ENCODE measurements at regions not wholly inside any gene's neighbourhood (a gene's known extent, or its start where the extent isn't known, plus 50 kb on each side); places are given as distances from the start of the nearest gene placed in this dataset.
"Not testable (repeated sequence)": the region's sequence is repeated elsewhere in the genome, so short reads cannot be mapped to it uniquely, and the experiment has no call there.

- DNase-seq, result no peak
Measured at GRCh38 chr2:52639692-52640091, 1127.9 kb upstream of the CHAC2 start.

- DNase-seq, result peak; percentile 30
Measured at GRCh38 chr2:52632543-52632942, 1135.1 kb upstream of the CHAC2 start.

GRCh38 chr2:52629944-52630343 is 1137.7 kb upstream of the CHAC2 start:
- DNase-seq, result no peak

- no peak for DNase-seq
Measured at GRCh38 chr2:52629531-52629930, 1138.1 kb upstream of the CHAC2 start.

- no peak for DNase-seq
Measured at GRCh38 chr2:52622266-52622665, 1145.3 kb upstream of the CHAC2 start.

- peak; percentile 24 for DNase-seq
Measured at GRCh38 chr2:52613064-52613463, 1154.5 kb upstream of the CHAC2 start.

GRCh38 chr2:52611759-52612158 is 1155.8 kb upstream of the CHAC2 start:
- DNase-seq, result no peak

GRCh38 chr2:52608030-52608429 is 1159.6 kb upstream of the CHAC2 start:
- DNase-seq, result no peak

GRCh38 chr2:52597346-52597745 is 1170.3 kb upstream of the CHAC2 start:
- no peak for DNase-seq

- DNase-seq, result no peak
Measured at GRCh38 chr2:52594026-52594425, 1173.6 kb upstream of the CHAC2 start.

- DNase-seq, result not testable (repeated sequence)
Measured at GRCh38 chr2:52584071-52584470, 1183.5 kb upstream of the CHAC2 start.

GRCh38 chr2:52572469-52572894 is 1195.1 kb upstream of the CHAC2 start:
- no peak for DNase-seq

GRCh38 chr2:52571380-52572347 is 1195.9 kb upstream of the CHAC2 start:
- DNase-seq, result no peak

- no peak for DNase-seq
Measured at GRCh38 chr2:52570716-52571115, 1196.9 kb upstream of the CHAC2 start.

- DNase-seq, result no peak
Measured at GRCh38 chr2:52563151-52563550, 1204.5 kb upstream of the CHAC2 start.

GRCh38 chr2:52558265-52558664 is 1209.3 kb upstream of the CHAC2 start:
- peak; percentile 11 for DNase-seq

GRCh38 chr2:52542297-52542696 is 1225.3 kb upstream of the CHAC2 start:
- no peak for DNase-seq

GRCh38 chr2:52539026-52539970 is 1228.3 kb upstream of the CHAC2 start:
- no peak for DNase-seq

- no peak for DNase-seq
Measured at GRCh38 chr2:52537588-52537987, 1230.0 kb upstream of the CHAC2 start.

- no peak for DNase-seq
Measured at GRCh38 chr2:52536929-52537460, 1230.6 kb upstream of the CHAC2 start.

GRCh38 chr2:52532956-52533355 is 1234.6 kb upstream of the CHAC2 start:
- no peak for DNase-seq

GRCh38 chr2:52526735-52527134 is 1240.9 kb upstream of the CHAC2 start:
- no peak for DNase-seq

- DNase-seq, result no peak
Measured at GRCh38 chr2:52520644-52521043, 1247.0 kb upstream of the CHAC2 start.

All from NCI-H82 (cell line).